ENCODE measurements at regions not wholly inside any gene's neighbourhood (a gene's known extent, or its start where the extent isn't known, plus 50 kb on each side); places are given as distances from the start of the nearest gene placed in this dataset.

DNA sequence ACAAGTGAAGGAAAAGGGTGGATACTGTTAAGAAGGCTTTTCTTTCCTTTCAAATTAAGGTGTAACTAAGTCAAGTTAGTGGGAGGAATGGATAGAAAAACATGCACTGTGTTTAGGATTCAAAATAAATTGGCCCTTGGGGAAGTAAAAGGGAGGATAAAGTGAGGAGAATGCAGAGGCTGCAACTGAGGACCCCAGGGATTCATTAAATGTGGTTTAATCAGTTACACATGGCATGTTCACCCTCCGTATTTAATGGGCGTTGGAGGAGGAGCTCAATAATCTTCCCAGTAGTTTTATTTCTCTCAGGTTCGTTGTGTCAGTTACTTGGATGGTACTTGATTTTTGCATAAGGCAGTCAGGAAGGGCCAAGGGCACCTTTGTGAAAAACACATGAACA, 966.3 kb downstream of the JRKL start:
- H3K27me3 ChIP-seq, result no peaks in the 10 kb centered on the region
- no peaks in the 10 kb centered on the region for H3K9me3 ChIP-seq
- H3K36me3 ChIP-seq, result no peaks in the 10 kb centered on the region
- H3K4me1 ChIP-seq, result peaks cover 0 to 6% of the 10 kb centered on the region in 2 donors
- no peak for TF ChIP-seq CTCF (IDR thresholded peaks at IDR 0.05)
- no peak overlapping the region for H3K4me3 ChIP-seq
- no peak for DNase-seq (ENCODE audit: low spot score in 2 of 2)
- no peak overlapping the region for H3K27ac ChIP-seq
- intact Hi-C loops (cut with DNase I), result no loop called here

- Histone ChIP-seq H3K27ac (peak overlapping the region in 1 of 2 donors; percentile 4), H3K4me1 (peaks cover 3 to 14% of the 10 kb centered on the region in 2 donors), H3K36me3 (no peaks in the 10 kb centered on the region), H3K27me3 (no peaks in the 10 kb centered on the region), H3K4me3 (no peak overlapping the region), H3K9me3 (no peaks in the 10 kb centered on the region)
- no peak for DNase-seq (ENCODE audit: low spot score in 2 of 2)
- TF ChIP-seq CTCF (IDR thresholded peaks at IDR 0.05), result no peak
- intact Hi-C loops (cut with DNase I), result no loop called here
These were observed 969.2 kb downstream of the JRKL start for GRCh38 chr11:97359016-97359415.

DNA sequence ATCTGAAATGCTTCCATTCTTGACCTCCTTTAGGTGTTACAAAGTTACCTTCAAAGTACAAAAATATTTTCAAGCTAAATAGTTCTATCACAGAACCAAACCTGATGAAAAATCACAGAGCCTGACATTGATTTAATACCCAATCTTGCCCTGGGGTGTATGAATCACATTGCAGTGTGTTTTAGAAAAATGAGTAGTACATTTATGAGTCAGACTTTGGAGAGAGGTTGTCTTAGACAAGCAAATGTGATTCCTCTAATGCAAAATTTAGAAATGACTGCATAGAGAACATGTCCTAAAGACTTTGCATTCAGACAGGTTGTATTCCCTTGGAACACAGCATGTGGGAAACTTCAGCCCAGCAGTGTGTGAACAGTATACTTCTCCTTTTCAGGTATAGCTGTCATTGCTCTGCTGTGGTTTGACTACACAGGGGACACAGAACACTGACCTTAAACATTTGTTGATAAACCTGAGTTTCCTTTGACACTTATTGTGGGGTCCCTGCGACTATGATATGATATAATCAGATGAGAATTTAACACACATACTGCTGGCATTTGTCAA, 972.1 kb downstream of the JRKL start:
- H3K4me3 ChIP-seq, result no peak overlapping the region
- H3K36me3 ChIP-seq, result no peaks in the 10 kb centered on the region
- no peaks in the 10 kb centered on the region for H3K27me3 ChIP-seq
- H3K4me1 ChIP-seq, result peaks cover 3 to 16% of the 10 kb centered on the region in 2 donors
- H3K27ac ChIP-seq, result peak overlapping the region in 1 of 2 donors; percentile 38
- DNase-seq (ENCODE audit: low spot score in 2 of 2), result no peak
- intact Hi-C loops (cut with DNase I), result no loop called here
- TF ChIP-seq CTCF (IDR thresholded peaks at IDR 0.05), result no peak
- peaks cover 0 to under 1% of the 10 kb centered on the region in 2 donors for H3K9me3 ChIP-seq

DNA sequence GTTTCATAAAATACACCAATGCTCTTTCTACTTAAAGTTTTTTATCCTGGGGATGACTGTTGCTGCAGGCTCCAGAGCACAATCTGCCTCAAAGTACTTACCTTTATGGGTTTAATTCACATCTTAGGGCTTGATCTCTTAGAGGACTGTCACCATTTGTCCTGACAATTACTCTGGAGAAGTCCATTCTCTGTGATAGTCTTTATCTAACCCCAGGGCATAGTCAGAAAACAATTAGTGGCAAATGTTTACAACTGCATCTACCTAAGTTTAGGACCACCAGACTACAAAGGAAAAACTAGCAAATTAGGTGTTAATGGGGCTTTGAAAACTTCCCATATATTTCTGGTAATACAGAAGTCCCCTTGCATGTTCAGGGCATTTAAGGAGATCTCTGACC, 973.5 kb downstream of the JRKL start:
- no peak for DNase-seq (ENCODE audit: low spot score in 2 of 2)
- TF ChIP-seq CTCF (IDR thresholded peaks at IDR 0.05), result no peak
- no peak overlapping the region for H3K27ac ChIP-seq
- H3K36me3 ChIP-seq, result no peaks in the 10 kb centered on the region
- no peak overlapping the region for H3K4me3 ChIP-seq
- H3K27me3 ChIP-seq, result no peaks in the 10 kb centered on the region
- intact Hi-C loops (cut with DNase I), result no loop called here
- H3K9me3 ChIP-seq, result peaks cover 0 to 13% of the 10 kb centered on the region in 2 donors
- peaks cover 3 to 16% of the 10 kb centered on the region in 2 donors for H3K4me1 ChIP-seq

DNA sequence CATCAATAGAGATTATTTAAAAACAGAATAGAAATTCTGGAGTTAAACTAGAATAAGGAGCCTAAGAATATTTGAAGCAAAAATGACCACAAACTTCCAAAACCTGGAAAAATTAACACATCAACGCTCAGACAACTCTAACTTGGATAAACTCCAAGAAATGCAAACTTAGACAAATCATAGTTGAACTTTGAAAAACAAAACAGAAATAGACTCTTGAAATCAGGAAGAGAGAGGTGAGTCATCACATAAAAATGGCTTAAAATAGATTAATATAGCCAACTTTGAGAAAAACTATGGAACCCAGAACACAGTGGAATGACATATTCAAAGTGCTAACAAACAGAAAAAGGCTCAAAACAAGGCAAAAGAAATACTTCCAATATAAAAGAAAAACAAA, 974.2 kb downstream of the JRKL start:
- Histone ChIP-seq H3K4me3 (no peak overlapping the region), H3K4me1 (peaks cover 3 to 16% of the 10 kb centered on the region in 2 donors), H3K27ac (peak overlapping the region in 1 of 2 donors; percentile 40), H3K27me3 (no peaks in the 10 kb centered on the region), H3K9me3 (peaks cover 0 to 13% of the 10 kb centered on the region in 2 donors), H3K36me3 (no peaks in the 10 kb centered on the region)
- TF ChIP-seq CTCF (IDR thresholded peaks at IDR 0.05), result no peak
- intact Hi-C loops (cut with DNase I), result no loop called here
- no peak for DNase-seq (ENCODE audit: low spot score in 2 of 2)

Measured in ascending aorta (tissue), 2 donors.